Neuronal stem cell (in vitro differentiated cells): ENCODE measurements at regions not wholly inside any gene's neighbourhood (a gene's known extent, or its start where the extent isn't known, plus 50 kb on each side); places are given as distances from the start of the nearest gene placed in this dataset.

Source experiments
- DNase-seq: peaks from one replicate; pipeline ENCODE4 v3.0.0-alpha.2; 2013; ENCODE audit warnings: low spot score
- H2AFZ ChIP-seq: one replicate; pipeline ENCODE4 v1.6.1; 2013; ENCODE audit warnings: mild to moderate bottlenecking, low read length, inconsistent platforms
- H2AK5ac ChIP-seq: 2 replicates; pipeline ENCODE4 v1.6.1; 2013; ENCODE audit warnings: low read depth, mild to moderate bottlenecking, inconsistent platforms, low read length, moderate library complexity, mixed read lengths
- H2BK120ac ChIP-seq: 2 replicates; pipeline ENCODE4 v1.6.1; 2013; ENCODE audit warnings: low read depth, mild to moderate bottlenecking, inconsistent platforms, low read length, moderate library complexity, mixed read lengths
- H2BK12ac ChIP-seq: one replicate; pipeline ENCODE4 v1.6.1; 2013; ENCODE audit warnings: low read length, inconsistent platforms
- H2BK15ac ChIP-seq: 2 replicates; pipeline ENCODE4 v1.6.1; 2013; ENCODE audit warnings: mild to moderate bottlenecking, low read length, inconsistent platforms, mixed read lengths
- H2BK5ac ChIP-seq: one replicate; pipeline ENCODE4 v1.6.1; 2013; ENCODE audit warnings: inconsistent platforms, mild to moderate bottlenecking, low read length, moderate library complexity
- H3K14ac ChIP-seq: one replicate; pipeline ENCODE4 v1.6.1; 2013; ENCODE audit warnings: low read length, inconsistent platforms
- H3K18ac ChIP-seq: 2 replicates; pipeline ENCODE4 v1.6.1; 2013; ENCODE audit warnings: low read length, inconsistent platforms
- H3K23ac ChIP-seq: 2 replicates; pipeline ENCODE4 v1.6.1; 2013; ENCODE audit warnings: low read depth, mild to moderate bottlenecking, mixed read lengths, low read length, inconsistent platforms; ENCODE audit not compliant: poor library complexity
- H3K27ac ChIP-seq: replicated peaks from 3 replicates; pipeline ENCODE4 v1.5.1; 2013; ENCODE audit warnings: low read length, inconsistent platforms
- H3K27me3 ChIP-seq, 3 experiments: 2 replicates each; pipeline ENCODE4 v1.6.1; 2013; ENCODE audit warnings: low read length in 3 of 3, mild to moderate bottlenecking in 2 of 3, inconsistent platforms in 1 of 3, low read depth in 1 of 3, mixed read lengths in 1 of 3, moderate library complexity in 1 of 3; ENCODE audit not compliant: control insufficient read depth in 3 of 3, insufficient read depth in 3 of 3
- H3K36me3 ChIP-seq, 2 donors: replicated peaks in 1 of 2; 2 replicates each; pipeline ENCODE4 v1.6.1; 2013; ENCODE audit warnings: low read length in 2 of 2; ENCODE audit not compliant: control insufficient read depth in 2 of 2, insufficient read depth in 2 of 2
- H3K4ac ChIP-seq: 2 replicates; pipeline ENCODE4 v1.6.1; 2013; ENCODE audit warnings: inconsistent platforms, mild to moderate bottlenecking, low read length, moderate library complexity
- H3K4me1 ChIP-seq, 2 donors: 1 replicate in 1 of 2; 2 replicates in 1 of 2; pipeline ENCODE4 v1.6.1; 2013; ENCODE audit warnings: low read length in 2 of 2, low read depth in 1 of 2; ENCODE audit not compliant: control insufficient read depth in 2 of 2, insufficient read depth in 1 of 2
- H3K4me2 ChIP-seq: one replicate; pipeline ENCODE4 v1.6.1; 2013; ENCODE audit warnings: mild to moderate bottlenecking, low read length, inconsistent platforms; ENCODE audit not compliant: insufficient read depth, poor library complexity, severe bottlenecking
- H3K4me3 ChIP-seq, 2 donors: 2 replicates each; pipeline ENCODE4 v1.5.1; 2013; ENCODE audit warnings: low read length in 2 of 2, mild to moderate bottlenecking in 2 of 2, inconsistent platforms in 1 of 2, moderate library complexity in 1 of 2
- H3K79me1 ChIP-seq: one replicate; pipeline ENCODE4 v1.6.1; 2013; ENCODE audit warnings: low read depth, mild to moderate bottlenecking, inconsistent platforms, low read length, moderate library complexity
- H3K9ac ChIP-seq: one replicate; pipeline ENCODE4 v1.6.1; 2013; ENCODE audit warnings: mild to moderate bottlenecking, low read depth, low read length, inconsistent platforms; ENCODE audit not compliant: poor library complexity
- H3K9me3 ChIP-seq, 2 donors: replicated peaks in 1 of 2; 2 replicates each; pipeline versions ENCODE3 to v1.6.1; 2013; ENCODE audit warnings: low read length in 2 of 2, mild to moderate bottlenecking in 2 of 2, inconsistent platforms in 1 of 2, low read depth in 1 of 2, mixed read lengths in 1 of 2, moderate library complexity in 1 of 2; ENCODE audit not compliant: control insufficient read depth in 2 of 2, insufficient read depth in 1 of 2
- H4K8ac ChIP-seq: one replicate; pipeline ENCODE4 v1.6.1; 2013; ENCODE audit warnings: low read depth, mild to moderate bottlenecking, inconsistent platforms, low read length, moderate library complexity
- H4K91ac ChIP-seq: one replicate; pipeline ENCODE4 v1.6.1; 2013; ENCODE audit warnings: low read length, low read depth, mild to moderate bottlenecking, inconsistent platforms; ENCODE audit not compliant: poor library complexity
- WGBS, 2 donors: extraction: QIAGEN DNeasy Blood & Tissue Kit; methylation state at CpG; one replicate each; pipeline ENCODE4 v1.1.7; 2013; ENCODE audit warnings: missing lambda C conversion rate in 2 of 2, mixed read lengths in 1 of 2; ENCODE audit not compliant: insufficient read length in 2 of 2, insufficient replicate concordance in 1 of 2; ENCODE audit errors: extremely low coverage in 2 of 2; 5-methylcytosine and 5-hydroxymethylcytosine counted together

DNA sequence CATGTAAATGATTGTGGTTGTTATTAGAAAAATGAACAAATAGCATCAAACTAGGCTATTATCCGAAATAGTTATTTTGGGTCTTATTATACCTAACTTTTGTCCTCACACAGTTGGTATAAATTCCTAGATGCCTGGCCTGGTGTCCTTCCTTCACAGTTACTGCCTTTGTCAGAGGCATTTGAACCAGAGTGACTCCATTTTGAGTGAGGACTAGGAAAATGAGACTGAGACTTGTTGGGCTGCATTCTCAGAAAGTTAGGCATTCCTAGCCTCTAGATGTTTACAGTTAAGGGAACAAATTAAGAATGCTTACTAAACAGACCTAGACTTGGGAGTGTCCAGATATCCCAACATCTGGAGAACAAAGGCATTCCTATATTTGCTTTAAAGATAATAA lies 283.5 kb upstream of the C9orf72 start:
- H3K9ac ChIP-seq: no peak overlapping the region
- DNase-seq: no peak
- H2BK12ac ChIP-seq: no peak overlapping the region
- WGBS, 2 donors: no CpG with 5 or more reads among the region's 1 CpG
- no peak overlapping the region for H3K14ac ChIP-seq
- no peak overlapping the region for H3K27ac ChIP-seq
- no peak overlapping the region for H2BK15ac ChIP-seq
- peaks cover 0 to 1% of the 10 kb centered on the region in 2 donors for H3K4me1 ChIP-seq
- H2BK120ac ChIP-seq: no peak overlapping the region
- no peaks in the 10 kb centered on the region for H3K27me3 ChIP-seq
- no peak overlapping the region for H2BK5ac ChIP-seq
- no peak overlapping the region for H4K91ac ChIP-seq
- H3K23ac ChIP-seq: no peak overlapping the region
- H3K9me3 ChIP-seq: peaks cover 0 to 2% of the 10 kb centered on the region in 2 donors
- H3K18ac ChIP-seq: no peak overlapping the region
- no peak overlapping the region for H2AFZ ChIP-seq
- no peak overlapping the region for H3K4me2 ChIP-seq
- H2AK5ac ChIP-seq: no peak overlapping the region
- no peaks in the 10 kb centered on the region for H3K79me1 ChIP-seq
- no peak overlapping the region for H3K4me3 ChIP-seq
- no peaks in the 10 kb centered on the region for H3K36me3 ChIP-seq
- no peak overlapping the region for H3K4ac ChIP-seq
- no peak overlapping the region for H4K8ac ChIP-seq

- Histone ChIP-seq H3K4me1 (peaks cover 1 to 6% of the 10 kb centered on the region in 2 donors), H3K27ac (no peak overlapping the region), H3K79me1 (no peaks in the 10 kb centered on the region), H3K4ac (no peak overlapping the region), H3K36me3 (no peaks in the 10 kb centered on the region), H3K9me3 (peaks cover 0 to 2% of the 10 kb centered on the region in 2 donors), H2AK5ac (no peak overlapping the region), H3K4me3 (no peak overlapping the region), H2AFZ (no peak overlapping the region), H3K4me2 (no peak overlapping the region), H3K14ac (no peak overlapping the region), H4K8ac (no peak overlapping the region), H2BK120ac (no peak overlapping the region), H3K18ac (no peak overlapping the region), H2BK5ac (no peak overlapping the region), H3K9ac (no peak overlapping the region), H2BK15ac (no peak overlapping the region), H2BK12ac (no peak overlapping the region), H3K27me3 (no peaks in the 10 kb centered on the region), H3K23ac (no peak overlapping the region), H4K91ac (no peak overlapping the region)
- DNase-seq: no peak
- no CpG with 5 or more reads among the region's 3 CpGs for WGBS, 2 donors
Measured at GRCh38 chr9:27861887-27862286, 288.6 kb upstream of the C9orf72 start.

- no peaks in the 10 kb centered on the region for H3K36me3 ChIP-seq
- peak overlapping the region; percentile 73 for H2AFZ ChIP-seq
- H3K14ac ChIP-seq: no peak overlapping the region
- WGBS, 2 donors: no CpG with 5 or more reads among the region's 7 CpGs
- no peak overlapping the region for H3K4me3 ChIP-seq
- no peaks in the 10 kb centered on the region for H3K27me3 ChIP-seq
- no peak overlapping the region for H3K23ac ChIP-seq
- no peaks in the 10 kb centered on the region for H3K79me1 ChIP-seq
- H2BK120ac ChIP-seq: no peak overlapping the region
- H3K9me3 ChIP-seq: no peaks in the 10 kb centered on the region
- no peak overlapping the region for H3K4me2 ChIP-seq
- no peak overlapping the region for H3K9ac ChIP-seq
- no peak overlapping the region for H2BK5ac ChIP-seq
- H3K27ac ChIP-seq: no peak overlapping the region
- H3K18ac ChIP-seq: no peak overlapping the region
- H4K91ac ChIP-seq: no peak overlapping the region
- H2AK5ac ChIP-seq: no peak overlapping the region
- peaks cover 1 to 6% of the 10 kb centered on the region in 2 donors for H3K4me1 ChIP-seq
- H2BK15ac ChIP-seq: no peak overlapping the region
- no peak overlapping the region for H3K4ac ChIP-seq
- H4K8ac ChIP-seq: no peak overlapping the region
- no peak overlapping the region for H2BK12ac ChIP-seq
- DNase-seq: no peak
Measured at GRCh38 chr9:27864644-27865438, 291.6 kb upstream of the C9orf72 start.

GRCh38 chr9:27866741-27867140 lies 293.5 kb upstream of the C9orf72 start:
- Histone ChIP-seq H3K4me3 (no peak overlapping the region), H3K18ac (no peak overlapping the region), H3K4me2 (no peak overlapping the region), H4K8ac (no peak overlapping the region), H3K36me3 (no peaks in the 10 kb centered on the region), H3K79me1 (no peaks in the 10 kb centered on the region), H2BK15ac (no peak overlapping the region), H2BK12ac (no peak overlapping the region), H3K4me1 (peaks cover 1 to 6% of the 10 kb centered on the region in 2 donors), H3K14ac (no peak overlapping the region), H3K9me3 (peaks cover under 1 to 6% of the 10 kb centered on the region in 2 donors), H3K4ac (no peak overlapping the region), H4K91ac (no peak overlapping the region), H2AK5ac (no peak overlapping the region), H3K9ac (no peak overlapping the region), H3K27me3 (no peaks in the 10 kb centered on the region), H3K27ac (no peak overlapping the region), H2AFZ (no peak overlapping the region), H3K23ac (no peak overlapping the region), H2BK5ac (no peak overlapping the region), H2BK120ac (no peak overlapping the region)
- no peak for DNase-seq
- WGBS, 2 donors: no CpG with 5 or more reads among the region's 4 CpGs
